ENCODE measurements at regions not wholly inside any gene's neighbourhood (a gene's known extent, or its start where the extent isn't known, plus 50 kb on each side); places are given as distances from the start of the nearest gene placed in this dataset.

GRCh38 chr21:18716578-18717138 is 313.1 kb upstream of the TMPRSS15 start:
- H3K4me1 Mint-ChIP-seq (ENCODE audit: unreplicated experiment), result peaks cover 5% of the 10 kb centered on the region
- H3K36me3 Mint-ChIP-seq, result no peaks in the 10 kb centered on the region
- H3K4me3 Mint-ChIP-seq, result no peak overlapping the region
- TF ChIP-seq CTCF (conservative IDR thresholded peaks at IDR 0.05), result no peak
- no peak for DNase-seq (ENCODE audit: extremely low spot score, unreplicated experiment)
- H3K27ac Mint-ChIP-seq, result no peak overlapping the region
- no peaks in the 10 kb centered on the region for H3K27me3 Mint-ChIP-seq
- H3K9me3 Mint-ChIP-seq, result peaks cover 11% of the 10 kb centered on the region

GRCh38 chr21:18722193-18722592 is 318.6 kb upstream of the TMPRSS15 start:
- Mint-ChIP-seq H3K27ac (no peak overlapping the region), H3K27me3 (peaks cover 3% of the 10 kb centered on the region), H3K4me1 (ENCODE audit: unreplicated experiment) (no peaks in the 10 kb centered on the region), H3K9me3 (peaks cover 5% of the 10 kb centered on the region), H3K36me3 (no peaks in the 10 kb centered on the region), H3K4me3 (no peak overlapping the region)
- DNase-seq (ENCODE audit: extremely low spot score, unreplicated experiment), result no peak
- no peak for TF ChIP-seq CTCF (conservative IDR thresholded peaks at IDR 0.05)

GRCh38 chr21:18723171-18723570 is 319.6 kb upstream of the TMPRSS15 start:
- Mint-ChIP-seq H3K9me3 (peaks cover 5% of the 10 kb centered on the region), H3K27me3 (peaks cover 3% of the 10 kb centered on the region), H3K36me3 (no peaks in the 10 kb centered on the region), H3K27ac (no peak overlapping the region), H3K4me3 (no peak overlapping the region), H3K4me1 (ENCODE audit: unreplicated experiment) (no peaks in the 10 kb centered on the region)
- no peak for DNase-seq (ENCODE audit: extremely low spot score, unreplicated experiment)
- TF ChIP-seq CTCF (conservative IDR thresholded peaks at IDR 0.05), result no peak

GRCh38 chr21:18725653-18726052 is 322.1 kb upstream of the TMPRSS15 start:
- Mint-ChIP-seq H3K4me1 (ENCODE audit: unreplicated experiment) (no peaks in the 10 kb centered on the region), H3K27ac (no peak overlapping the region), H3K9me3 (no peaks in the 10 kb centered on the region), H3K4me3 (no peak overlapping the region), H3K27me3 (peaks cover 3% of the 10 kb centered on the region), H3K36me3 (no peaks in the 10 kb centered on the region)
- DNase-seq (ENCODE audit: extremely low spot score, unreplicated experiment), result no peak
- no peak for TF ChIP-seq CTCF (conservative IDR thresholded peaks at IDR 0.05)

GRCh38 chr21:18741954-18742353 is 338.4 kb upstream of the TMPRSS15 start:
- Mint-ChIP-seq H3K27me3 (no peaks in the 10 kb centered on the region), H3K4me3 (no peak overlapping the region), H3K9me3 (no peaks in the 10 kb centered on the region), H3K36me3 (no peaks in the 10 kb centered on the region), H3K4me1 (ENCODE audit: unreplicated experiment) (peaks cover 11% of the 10 kb centered on the region), H3K27ac (no peak overlapping the region)
- no peak for TF ChIP-seq CTCF (conservative IDR thresholded peaks at IDR 0.05)
- DNase-seq (ENCODE audit: extremely low spot score, unreplicated experiment), result no peak

GRCh38 chr21:18743531-18743930 is 339.9 kb upstream of the TMPRSS15 start:
- no peaks in the 10 kb centered on the region for H3K36me3 Mint-ChIP-seq
- H3K9me3 Mint-ChIP-seq, result no peaks in the 10 kb centered on the region
- H3K4me1 Mint-ChIP-seq (ENCODE audit: unreplicated experiment), result peaks cover 11% of the 10 kb centered on the region
- no peaks in the 10 kb centered on the region for H3K27me3 Mint-ChIP-seq
- TF ChIP-seq CTCF (conservative IDR thresholded peaks at IDR 0.05), result no peak
- H3K27ac Mint-ChIP-seq, result no peak overlapping the region
- H3K4me3 Mint-ChIP-seq, result no peak overlapping the region
- no peak for DNase-seq (ENCODE audit: extremely low spot score, unreplicated experiment)
